Mesothelial cell of epicardium (in vitro differentiated cells): ENCODE measurements at regions not wholly inside any gene's neighbourhood (a gene's known extent, or its start where the extent isn't known, plus 50 kb on each side); places are given as distances from the start of the nearest gene placed in this dataset.

Experiments used
- DNase-seq, 2 experiments: peaks; one replicate each; pipeline ENCODE4 v3.0.0; 2021; ENCODE audit warnings: low spot score in 2 of 2; ENCODE audit not compliant: unreplicated experiment in 2 of 2
- H3K27ac Mint-ChIP-seq: 2 replicates; pipeline ENCODE4 v1.8.0; 2021; ENCODE audit warnings: mixed read lengths
- H3K27me3 Mint-ChIP-seq: 2 replicates; pipeline ENCODE4 v1.8.0; 2021; ENCODE audit warnings: low read depth, mixed read lengths
- H3K36me3 Mint-ChIP-seq: 2 replicates; pipeline ENCODE4 v1.8.0; 2021; ENCODE audit warnings: mixed read lengths
- H3K4me1 Mint-ChIP-seq: 2 replicates; pipeline ENCODE4 v1.8.0; 2021; ENCODE audit warnings: mixed read lengths
- H3K4me3 Mint-ChIP-seq: 2 replicates; pipeline ENCODE4 v1.8.0; 2021; ENCODE audit warnings: mild to moderate bottlenecking, moderate library complexity, mixed read lengths
- H3K9me3 Mint-ChIP-seq: 2 replicates; pipeline ENCODE4 v1.8.0; 2021; ENCODE audit warnings: mixed read lengths
- TF ChIP-seq, protein P1 (sequence below): fragments of 200-600 bp; sonication (generic); IDR thresholded peaks from one replicate; pipeline ENCODE4 v1.5.0; 2021; ENCODE audit warnings: antibody characterized with exemption; ENCODE audit not compliant: unreplicated experiment

DNA sequence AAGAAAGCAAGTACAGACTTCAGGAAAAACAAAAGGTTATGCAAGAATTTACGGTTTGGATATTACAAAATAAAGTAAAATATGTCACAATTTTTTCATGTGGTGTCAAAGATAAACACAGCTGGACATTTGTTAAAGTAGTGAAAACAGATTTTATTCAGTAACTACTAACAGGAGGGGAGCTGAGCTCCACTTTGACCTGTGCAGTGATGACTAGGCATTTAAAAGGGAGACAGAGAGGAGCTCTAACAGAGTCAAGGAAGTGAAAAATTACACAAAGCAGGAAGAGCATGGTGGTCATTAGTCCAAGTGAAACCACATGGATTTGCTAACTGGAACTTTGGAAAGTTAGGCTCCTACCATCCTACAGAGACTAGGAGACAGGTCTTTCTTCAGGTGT, 263.6 kb upstream of the PCSK5 start:
- Mint-ChIP-seq H3K4me3 (no peak overlapping the region), H3K27ac (no peak overlapping the region), H3K9me3 (peaks cover 17% of the 10 kb centered on the region), H3K36me3 (no peaks in the 10 kb centered on the region), H3K27me3 (peaks cover 27% of the 10 kb centered on the region), H3K4me1 (no peaks in the 10 kb centered on the region)
- TF ChIP-seq, protein P1, sequence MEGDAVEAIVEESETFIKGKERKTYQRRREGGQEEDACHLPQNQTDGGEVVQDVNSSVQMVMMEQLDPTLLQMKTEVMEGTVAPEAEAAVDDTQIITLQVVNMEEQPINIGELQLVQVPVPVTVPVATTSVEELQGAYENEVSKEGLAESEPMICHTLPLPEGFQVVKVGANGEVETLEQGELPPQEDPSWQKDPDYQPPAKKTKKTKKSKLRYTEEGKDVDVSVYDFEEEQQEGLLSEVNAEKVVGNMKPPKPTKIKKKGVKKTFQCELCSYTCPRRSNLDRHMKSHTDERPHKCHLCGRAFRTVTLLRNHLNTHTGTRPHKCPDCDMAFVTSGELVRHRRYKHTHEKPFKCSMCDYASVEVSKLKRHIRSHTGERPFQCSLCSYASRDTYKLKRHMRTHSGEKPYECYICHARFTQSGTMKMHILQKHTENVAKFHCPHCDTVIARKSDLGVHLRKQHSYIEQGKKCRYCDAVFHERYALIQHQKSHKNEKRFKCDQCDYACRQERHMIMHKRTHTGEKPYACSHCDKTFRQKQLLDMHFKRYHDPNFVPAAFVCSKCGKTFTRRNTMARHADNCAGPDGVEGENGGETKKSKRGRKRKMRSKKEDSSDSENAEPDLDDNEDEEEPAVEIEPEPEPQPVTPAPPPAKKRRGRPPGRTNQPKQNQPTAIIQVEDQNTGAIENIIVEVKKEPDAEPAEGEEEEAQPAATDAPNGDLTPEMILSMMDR, result no peak
- no peak for DNase-seq

DNA sequence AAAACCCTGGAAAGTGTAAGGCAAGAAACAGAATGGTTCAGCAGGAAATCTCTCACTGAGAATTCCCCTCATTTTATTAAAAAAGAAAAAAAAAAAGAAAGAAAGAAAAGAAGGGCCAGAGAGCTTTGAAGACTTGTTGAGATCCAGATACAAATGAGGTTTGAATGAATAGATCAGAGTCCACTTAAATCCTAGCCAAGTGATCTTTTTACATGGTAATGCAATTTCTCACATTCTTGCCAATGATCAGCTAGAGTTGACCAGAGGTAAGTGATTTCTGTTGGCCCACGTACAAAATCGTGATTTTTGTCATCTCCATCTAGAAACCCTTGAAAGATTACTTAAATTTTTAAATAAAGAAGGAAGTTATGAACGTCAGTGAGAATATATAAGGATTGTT, 261.5 kb upstream of the PCSK5 start:
- TF ChIP-seq, protein P1, result no peak
- Mint-ChIP-seq H3K27me3 (peaks cover 11% of the 10 kb centered on the region), H3K9me3 (no peaks in the 10 kb centered on the region), H3K4me1 (no peaks in the 10 kb centered on the region), H3K4me3 (no peak overlapping the region), H3K27ac (no peak overlapping the region), H3K36me3 (no peaks in the 10 kb centered on the region)
- DNase-seq, result no peak

DNA sequence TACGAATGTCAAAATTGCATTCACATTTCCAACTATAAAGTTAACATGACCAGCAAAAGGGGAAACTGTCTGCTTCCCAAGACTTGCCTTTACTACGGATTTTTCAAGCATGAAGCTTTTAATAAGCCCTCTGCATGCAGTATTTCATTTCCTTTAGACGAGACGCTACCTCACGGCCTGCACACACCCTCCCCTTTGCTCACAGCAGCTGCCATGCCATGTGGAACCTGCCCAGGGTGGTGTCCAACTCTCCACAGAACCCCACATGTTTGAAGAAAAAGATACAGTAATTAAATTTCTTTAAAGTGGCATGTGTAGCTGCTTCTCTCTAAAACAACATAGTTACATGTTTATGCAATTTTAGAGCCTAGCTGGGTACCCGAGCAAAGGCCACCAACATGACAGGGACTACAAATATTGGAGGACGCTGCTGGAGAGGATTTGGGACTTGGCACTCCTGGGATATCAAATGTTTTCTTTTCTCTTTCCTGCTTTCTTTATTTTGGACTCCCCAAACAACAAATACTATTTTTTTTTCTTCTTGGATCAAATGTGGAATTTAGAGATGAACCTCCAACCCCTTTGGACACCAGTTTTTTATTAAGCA, 256.9 kb upstream of the PCSK5 start:
- TF ChIP-seq, protein P1, result no peak
- no peaks in the 10 kb centered on the region for H3K36me3 Mint-ChIP-seq
- H3K27ac Mint-ChIP-seq, result no peak overlapping the region
- H3K4me3 Mint-ChIP-seq, result no peak overlapping the region
- no peaks in the 10 kb centered on the region for H3K9me3 Mint-ChIP-seq
- peaks cover 6% of the 10 kb centered on the region for H3K27me3 Mint-ChIP-seq
- no peaks in the 10 kb centered on the region for H3K4me1 Mint-ChIP-seq
- DNase-seq, result no peak

DNA sequence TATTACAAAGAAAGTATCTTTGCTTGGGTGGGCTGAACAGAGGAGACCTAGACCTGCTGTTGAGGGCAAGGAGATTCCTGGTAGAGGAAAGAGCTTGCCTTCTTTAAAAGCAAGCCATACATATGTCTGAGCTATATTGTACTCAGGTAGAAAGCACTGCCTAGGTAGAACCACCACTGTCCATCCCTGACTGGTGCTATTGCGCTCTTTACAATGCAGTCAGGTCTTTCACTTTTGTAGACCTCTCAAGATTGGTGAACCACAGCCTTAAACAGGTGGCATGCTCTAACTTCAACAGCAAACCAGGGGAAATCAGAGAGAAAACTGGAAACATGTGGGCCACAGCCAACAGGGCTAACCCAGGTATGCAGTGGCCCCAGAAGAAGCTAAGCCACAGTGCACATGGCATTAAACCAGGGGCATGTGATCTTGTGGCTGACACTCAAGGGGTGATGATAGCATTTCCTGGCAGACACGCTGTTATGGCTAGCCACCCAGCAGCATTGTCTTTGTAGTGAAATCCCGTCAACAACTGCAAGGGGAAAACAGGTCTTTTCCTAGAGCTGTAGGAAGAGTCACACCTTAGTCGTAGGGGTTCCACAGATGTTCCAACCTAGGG, 253.9 kb upstream of the PCSK5 start:
- TF ChIP-seq, protein P1, result no peak
- Mint-ChIP-seq H3K27ac (no peak overlapping the region), H3K27me3 (peaks cover 3% of the 10 kb centered on the region), H3K9me3 (no peaks in the 10 kb centered on the region), H3K4me3 (no peak overlapping the region), H3K36me3 (no peaks in the 10 kb centered on the region), H3K4me1 (no peaks in the 10 kb centered on the region)
- no peak for DNase-seq

DNA sequence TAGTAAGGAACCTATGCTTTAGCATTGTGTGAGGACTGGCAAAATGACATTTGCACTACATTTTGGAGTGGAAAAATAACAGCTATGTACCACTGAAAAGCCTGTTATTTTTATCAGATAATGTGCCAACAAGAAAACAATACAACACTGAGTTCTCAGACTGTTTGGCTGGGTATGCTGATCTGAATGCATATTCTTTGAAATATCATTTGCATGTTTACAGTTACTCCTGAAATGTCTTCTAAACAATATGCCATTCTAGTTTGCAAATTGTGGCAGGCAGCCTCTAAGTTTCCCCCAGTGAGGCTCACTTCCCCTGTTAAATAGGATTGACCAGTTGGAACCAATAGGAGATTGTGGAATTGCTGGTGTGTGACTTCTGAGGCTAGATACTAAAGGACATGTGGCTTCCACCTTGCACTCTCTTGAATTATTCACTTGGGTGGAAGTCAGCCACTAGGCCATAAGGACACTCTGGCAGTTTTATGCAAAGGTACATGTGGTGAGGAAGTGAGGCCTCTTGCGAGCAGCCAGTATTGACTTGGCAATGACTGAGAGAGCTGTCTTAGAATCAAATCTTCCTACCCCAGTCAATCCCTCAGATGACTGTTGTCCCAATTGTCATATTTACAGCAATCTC, 250.4 kb upstream of the PCSK5 start:
- TF ChIP-seq, protein P1, result no peak
- H3K4me3 Mint-ChIP-seq, result no peak overlapping the region
- H3K27ac Mint-ChIP-seq, result no peak overlapping the region
- no peaks in the 10 kb centered on the region for H3K4me1 Mint-ChIP-seq
- no peaks in the 10 kb centered on the region for H3K36me3 Mint-ChIP-seq
- DNase-seq, result no peak
- H3K9me3 Mint-ChIP-seq, result no peaks in the 10 kb centered on the region
- peaks cover 3% of the 10 kb centered on the region for H3K27me3 Mint-ChIP-seq
